Mesothelial cell of epicardium (in vitro differentiated cells): ENCODE measurements at regions not wholly inside any gene's neighbourhood (a gene's known extent, or its start where the extent isn't known, plus 50 kb on each side); places are given as distances from the start of the nearest gene placed in this dataset.

ENCODE experiments used
- DNase-seq, 2 experiments: peaks; one replicate each; pipeline ENCODE4 v3.0.0; 2021; ENCODE audit warnings: low spot score in 2 of 2; ENCODE audit not compliant: unreplicated experiment in 2 of 2
- H3K27ac Mint-ChIP-seq: 2 replicates; pipeline ENCODE4 v1.8.0; 2021; ENCODE audit warnings: mixed read lengths
- H3K27me3 Mint-ChIP-seq: 2 replicates; pipeline ENCODE4 v1.8.0; 2021; ENCODE audit warnings: low read depth, mixed read lengths
- H3K36me3 Mint-ChIP-seq: 2 replicates; pipeline ENCODE4 v1.8.0; 2021; ENCODE audit warnings: mixed read lengths
- H3K4me1 Mint-ChIP-seq: 2 replicates; pipeline ENCODE4 v1.8.0; 2021; ENCODE audit warnings: mixed read lengths
- H3K4me3 Mint-ChIP-seq: 2 replicates; pipeline ENCODE4 v1.8.0; 2021; ENCODE audit warnings: mild to moderate bottlenecking, moderate library complexity, mixed read lengths
- H3K9me3 Mint-ChIP-seq: 2 replicates; pipeline ENCODE4 v1.8.0; 2021; ENCODE audit warnings: mixed read lengths
- TF ChIP-seq, protein P1 (sequence below): fragments of 200-600 bp; sonication (generic); IDR thresholded peaks from one replicate; pipeline ENCODE4 v1.5.0; 2021; ENCODE audit warnings: antibody characterized with exemption; ENCODE audit not compliant: unreplicated experiment

DNA sequence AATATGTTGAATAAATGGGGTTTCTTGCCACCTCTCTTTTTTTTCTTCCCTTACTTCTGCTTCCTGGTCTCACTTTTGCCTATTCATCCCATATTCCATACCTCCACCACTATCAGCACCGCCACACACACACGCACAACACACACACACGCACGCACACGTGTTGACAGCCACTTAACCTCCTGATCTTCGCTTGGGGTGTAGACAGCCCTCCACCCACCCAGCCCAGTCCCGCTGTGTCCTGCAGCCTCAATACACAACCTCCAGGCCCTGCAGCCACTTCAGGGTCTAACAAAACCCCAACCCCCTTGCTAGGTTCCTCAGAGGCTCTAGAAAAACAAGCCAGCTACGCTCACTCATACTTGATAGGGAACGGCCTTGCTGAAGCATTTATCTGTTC, 72.3 kb downstream of the LINC00237 start:
- peaks cover 6% of the 10 kb centered on the region for H3K4me1 Mint-ChIP-seq
- no peaks in the 10 kb centered on the region for H3K9me3 Mint-ChIP-seq
- H3K4me3 Mint-ChIP-seq, result no peak overlapping the region
- DNase-seq, result no peak
- TF ChIP-seq, protein P1, sequence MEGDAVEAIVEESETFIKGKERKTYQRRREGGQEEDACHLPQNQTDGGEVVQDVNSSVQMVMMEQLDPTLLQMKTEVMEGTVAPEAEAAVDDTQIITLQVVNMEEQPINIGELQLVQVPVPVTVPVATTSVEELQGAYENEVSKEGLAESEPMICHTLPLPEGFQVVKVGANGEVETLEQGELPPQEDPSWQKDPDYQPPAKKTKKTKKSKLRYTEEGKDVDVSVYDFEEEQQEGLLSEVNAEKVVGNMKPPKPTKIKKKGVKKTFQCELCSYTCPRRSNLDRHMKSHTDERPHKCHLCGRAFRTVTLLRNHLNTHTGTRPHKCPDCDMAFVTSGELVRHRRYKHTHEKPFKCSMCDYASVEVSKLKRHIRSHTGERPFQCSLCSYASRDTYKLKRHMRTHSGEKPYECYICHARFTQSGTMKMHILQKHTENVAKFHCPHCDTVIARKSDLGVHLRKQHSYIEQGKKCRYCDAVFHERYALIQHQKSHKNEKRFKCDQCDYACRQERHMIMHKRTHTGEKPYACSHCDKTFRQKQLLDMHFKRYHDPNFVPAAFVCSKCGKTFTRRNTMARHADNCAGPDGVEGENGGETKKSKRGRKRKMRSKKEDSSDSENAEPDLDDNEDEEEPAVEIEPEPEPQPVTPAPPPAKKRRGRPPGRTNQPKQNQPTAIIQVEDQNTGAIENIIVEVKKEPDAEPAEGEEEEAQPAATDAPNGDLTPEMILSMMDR, result no peak
- H3K27me3 Mint-ChIP-seq, result peaks cover 7% of the 10 kb centered on the region
- no peak overlapping the region for H3K27ac Mint-ChIP-seq
- no peaks in the 10 kb centered on the region for H3K36me3 Mint-ChIP-seq

GRCh38 chr20:21031666-21032065, 74.5 kb downstream of the LINC00237 start:
- no peak overlapping the region for H3K4me3 Mint-ChIP-seq
- peaks cover 7% of the 10 kb centered on the region for H3K27me3 Mint-ChIP-seq
- H3K4me1 Mint-ChIP-seq, result peaks cover 19% of the 10 kb centered on the region
- H3K27ac Mint-ChIP-seq, result no peak overlapping the region
- H3K36me3 Mint-ChIP-seq, result no peaks in the 10 kb centered on the region
- TF ChIP-seq, protein P1, result no peak
- peaks cover 4% of the 10 kb centered on the region for H3K9me3 Mint-ChIP-seq
- DNase-seq, result no peak

- DNase-seq, result no peak
- no peak overlapping the region for H3K27ac Mint-ChIP-seq
Measured at GRCh38 chr20:21029341-21029740, 76.8 kb downstream of the LINC00237 start.

DNA sequence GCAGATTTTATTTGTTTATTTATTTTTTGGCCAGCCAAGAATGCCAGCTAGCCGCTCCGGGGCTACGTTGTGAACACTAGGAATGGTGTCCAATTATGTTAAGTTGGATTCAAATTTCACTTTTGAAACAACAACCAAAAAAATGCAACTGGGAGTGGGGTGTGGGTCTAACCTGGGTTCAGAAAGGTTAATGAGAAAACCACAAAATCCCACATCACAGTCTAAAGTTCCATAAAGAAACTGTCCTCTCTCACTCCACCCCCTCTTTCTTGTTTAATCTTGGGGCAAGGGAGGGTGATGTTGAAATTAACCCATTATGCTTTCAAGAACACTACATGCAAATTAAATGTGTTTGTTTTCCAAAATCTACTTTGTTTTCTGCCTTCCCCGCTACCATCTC, 77.2 kb downstream of the LINC00237 start:
- Mint-ChIP-seq H3K27ac (peak overlapping the region; percentile 58), H3K4me3 (no peak overlapping the region), H3K27me3 (no peaks in the 10 kb centered on the region), H3K9me3 (peaks cover 4% of the 10 kb centered on the region), H3K4me1 (peaks cover 19% of the 10 kb centered on the region), H3K36me3 (no peaks in the 10 kb centered on the region)
- DNase-seq, result no peak
- TF ChIP-seq, protein P1, result no peak

More at GRCh38 chr20:21029341-21029740, 76.8 kb downstream of the LINC00237 start:
- no peak overlapping the region for H3K4me3 Mint-ChIP-seq
- TF ChIP-seq, protein P1, result no peak
- peaks cover 1% of the 10 kb centered on the region for H3K27me3 Mint-ChIP-seq
- H3K4me1 Mint-ChIP-seq, result peaks cover 19% of the 10 kb centered on the region
- H3K36me3 Mint-ChIP-seq, result no peaks in the 10 kb centered on the region
- peaks cover 4% of the 10 kb centered on the region for H3K9me3 Mint-ChIP-seq

DNA sequence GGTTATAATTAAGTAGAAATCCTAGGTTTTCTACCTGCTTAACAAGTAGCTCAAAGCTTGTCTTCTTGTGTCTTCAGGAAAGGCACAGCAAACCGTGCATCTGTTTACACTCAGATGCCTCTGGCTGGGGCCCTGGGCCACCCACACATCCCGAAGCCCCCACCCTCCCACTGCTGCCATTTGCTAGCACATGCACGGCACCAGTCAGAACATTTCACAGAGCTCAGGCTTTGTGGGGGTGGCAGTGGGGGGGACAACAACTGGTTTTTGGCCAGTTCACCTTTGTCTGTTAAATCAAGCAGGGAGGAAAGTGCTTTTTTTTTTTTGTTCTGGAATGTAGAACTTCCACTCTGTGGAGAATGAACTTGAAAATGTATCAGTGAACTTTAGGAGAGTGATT, 77.7 kb downstream of the LINC00237 start:
- H3K27me3 Mint-ChIP-seq, result peaks cover 3% of the 10 kb centered on the region
- H3K9me3 Mint-ChIP-seq, result peaks cover 4% of the 10 kb centered on the region
- H3K4me1 Mint-ChIP-seq, result peaks cover 19% of the 10 kb centered on the region
- peak overlapping the region; percentile 58 for H3K27ac Mint-ChIP-seq
- H3K36me3 Mint-ChIP-seq, result no peaks in the 10 kb centered on the region
- no peak for DNase-seq
- no peak overlapping the region for H3K4me3 Mint-ChIP-seq
- TF ChIP-seq, protein P1, result no peak

DNA sequence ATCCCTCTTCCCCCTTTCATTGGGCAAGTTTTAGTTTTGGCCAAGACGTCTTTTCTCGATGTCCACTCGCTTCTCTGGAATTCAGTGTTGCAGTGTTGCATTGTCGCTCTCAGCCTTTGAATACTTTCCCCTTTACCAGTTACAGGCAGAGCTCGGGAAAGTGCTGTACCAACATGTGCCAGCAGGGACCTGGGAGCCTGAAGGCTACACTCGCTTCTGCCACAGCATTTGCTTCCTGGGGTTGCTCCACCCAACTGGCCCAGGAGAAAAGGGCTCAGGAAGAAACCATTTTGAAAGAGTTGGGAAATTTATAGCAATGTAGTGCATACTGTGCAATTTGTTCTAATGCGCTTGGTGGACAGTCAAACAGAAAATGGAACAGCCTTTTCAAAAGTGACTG, 78.6 kb downstream of the LINC00237 start:
- Mint-ChIP-seq H3K9me3 (peaks cover 4% of the 10 kb centered on the region), H3K4me3 (no peak overlapping the region), H3K27ac (no peak overlapping the region), H3K36me3 (no peaks in the 10 kb centered on the region), H3K27me3 (peaks cover 3% of the 10 kb centered on the region), H3K4me1 (peaks cover 19% of the 10 kb centered on the region)
- no peak for DNase-seq
- TF ChIP-seq, protein P1, result peak; percentile 27
